ENCODE measurements at regions not wholly inside any gene's neighbourhood (a gene's known extent, or its start where the extent isn't known, plus 50 kb on each side); places are given as distances from the start of the nearest gene placed in this dataset.
"Not testable (repeated sequence)": the region's sequence is repeated elsewhere in the genome, so short reads cannot be mapped to it uniquely, and the experiment has no call there.

GRCh38 chr5:33179301-33179700 is 261.5 kb upstream of the TARS1 start:
- intact Hi-C loops (cut with DNase I) = no loop called here
- DNase-seq (ENCODE audit: missing footprints) (no peak), ATAC-seq (no peak)

GRCh38 chr5:33180900-33181299 is 259.9 kb upstream of the TARS1 start:
- ATAC-seq (no peak), DNase-seq (ENCODE audit: missing footprints) (no peak)
- intact Hi-C loops (cut with DNase I) = loop anchor here (2.0 kb wide), 1 partner anchor 472 kb away; no protein-coding TSS in a partner anchor

DNA sequence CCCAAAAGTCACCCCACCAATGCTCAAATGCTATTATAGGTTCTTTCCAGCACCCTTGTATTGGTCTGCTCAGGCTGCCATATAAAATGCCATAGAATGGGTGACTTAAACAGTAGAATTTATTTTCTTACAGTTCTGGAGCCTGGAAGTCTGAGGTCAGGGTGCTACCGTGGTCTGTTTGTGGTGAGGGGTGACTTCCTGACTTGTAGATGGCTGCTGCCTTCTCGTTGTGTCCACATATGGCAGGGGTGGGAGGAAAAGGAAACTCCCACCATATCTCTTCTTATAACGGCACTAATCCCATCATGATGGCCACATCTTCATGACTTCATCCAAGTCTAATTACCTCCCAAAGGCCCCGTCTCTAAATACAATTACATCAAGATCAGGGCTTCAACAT is 257.8 kb upstream of the TARS1 start:
- intact Hi-C loops (cut with DNase I) = no loop called here
- ATAC-seq = no peak
- DNase-seq (ENCODE audit: missing footprints) = no peak

DNA sequence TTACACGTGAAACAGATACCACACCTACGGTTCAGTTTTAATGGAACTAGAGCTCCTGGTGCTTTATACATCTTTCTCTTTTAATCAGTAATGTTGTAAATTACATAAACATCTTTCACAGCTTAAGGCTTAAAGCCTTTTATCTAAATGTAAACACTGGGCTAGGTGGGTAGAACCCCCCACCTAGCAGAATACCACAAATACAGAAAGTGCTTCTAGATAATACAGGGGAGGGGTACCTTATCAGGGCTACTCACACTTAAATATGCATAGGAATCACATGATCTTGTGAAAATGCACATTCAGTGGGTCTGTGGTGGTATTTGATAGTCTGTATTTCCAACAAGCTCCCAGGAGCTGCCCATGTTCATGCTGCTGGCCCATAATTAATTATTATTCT is 256.4 kb upstream of the TARS1 start:
- DNase-seq (ENCODE audit: missing footprints) (no peak), ATAC-seq (no peak)
- intact Hi-C loops (cut with DNase I) = no loop called here

DNA sequence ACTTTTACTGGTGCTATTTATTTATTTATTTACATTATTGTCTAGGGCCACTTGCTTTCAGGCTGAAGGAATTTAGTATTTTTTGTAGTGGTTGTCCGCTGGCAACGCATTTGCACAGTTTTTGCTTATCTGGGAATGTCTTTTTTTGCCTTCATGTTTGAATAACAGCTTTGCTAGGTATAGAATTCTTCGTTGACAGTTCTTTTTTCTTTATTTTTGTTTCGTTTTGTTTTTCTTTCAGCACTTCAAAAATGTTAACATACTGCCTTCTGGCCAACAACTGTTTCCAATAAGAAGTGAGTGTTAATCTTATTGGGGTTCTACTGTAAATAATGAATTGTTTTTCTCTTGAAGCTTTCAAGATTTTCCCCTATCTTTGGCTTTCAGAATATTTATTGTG is 252.7 kb upstream of the TARS1 start:
- intact Hi-C loops (cut with DNase I) = no loop called here
- ATAC-seq = no peak
- no peak for DNase-seq (ENCODE audit: missing footprints)

DNA sequence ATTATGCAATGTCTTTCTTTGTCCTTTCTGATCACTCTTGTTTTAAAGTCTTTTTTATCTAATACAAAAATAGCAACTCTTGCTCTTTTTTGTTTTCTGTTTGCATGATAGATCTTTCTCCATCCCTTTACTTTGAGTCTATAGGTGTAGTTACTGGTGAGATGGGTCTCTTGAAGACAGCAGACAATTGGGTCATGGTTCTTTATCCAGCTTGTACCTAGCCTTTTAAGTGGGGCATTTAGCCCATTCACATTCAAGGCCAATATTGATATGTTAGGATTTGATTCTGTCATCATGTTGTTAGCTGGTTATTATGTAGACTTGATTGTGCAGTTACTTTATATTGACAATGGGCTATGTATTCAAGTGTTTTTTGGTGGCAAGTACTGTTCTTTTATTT is 245.9 kb upstream of the TARS1 start:
- no peak for DNase-seq (ENCODE audit: missing footprints)
- intact Hi-C loops (cut with DNase I) = no loop called here

GRCh38 chr5:33195431-33196165 is 245.2 kb upstream of the TARS1 start:
- DNase-seq (ENCODE audit: missing footprints) (no peak), ATAC-seq (no peak)
- intact Hi-C loops (cut with DNase I) = no loop called here

More for the DNA sequence above, 245.9 kb upstream of the TARS1 start:
- no peak for ATAC-seq

- DNase-seq (ENCODE audit: missing footprints) (no peak), ATAC-seq (no peak)
- intact Hi-C loops (cut with DNase I) = no loop called here
These were observed 241.9 kb upstream of the TARS1 start for GRCh38 chr5:33198836-33199235.

GRCh38 chr5:33203931-33204330 is 236.8 kb upstream of the TARS1 start:
- DNase-seq (ENCODE audit: missing footprints) (no peak), ATAC-seq (no peak)
- intact Hi-C loops (cut with DNase I) = no loop called here

DNA sequence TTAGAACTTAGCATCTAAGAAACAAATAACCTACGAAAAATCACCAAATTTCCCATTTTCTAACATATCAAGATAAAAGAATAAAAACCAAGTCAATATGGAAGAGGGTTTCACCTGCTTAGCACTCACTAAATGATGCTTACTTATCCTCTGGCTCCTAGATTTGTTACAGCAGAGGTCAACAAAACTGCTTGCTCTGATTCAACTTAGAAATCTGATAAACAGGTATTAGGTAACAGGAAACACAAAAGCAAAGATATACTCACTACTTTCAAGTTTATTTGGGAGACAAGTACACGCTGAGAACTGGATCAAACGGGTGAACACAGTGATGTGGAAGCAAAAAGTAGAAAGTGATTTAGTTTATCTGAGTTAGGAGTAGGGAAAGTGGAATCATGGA is 235.7 kb upstream of the TARS1 start:
- intact Hi-C loops (cut with DNase I) = no loop called here
- DNase-seq (ENCODE audit: missing footprints) (no peak), ATAC-seq (no peak)

GRCh38 chr5:33205727-33206410 is 234.9 kb upstream of the TARS1 start:
- no peak for DNase-seq (ENCODE audit: missing footprints)
- ATAC-seq = peak; percentile 20
- intact Hi-C loops (cut with DNase I) = no loop called here

DNA sequence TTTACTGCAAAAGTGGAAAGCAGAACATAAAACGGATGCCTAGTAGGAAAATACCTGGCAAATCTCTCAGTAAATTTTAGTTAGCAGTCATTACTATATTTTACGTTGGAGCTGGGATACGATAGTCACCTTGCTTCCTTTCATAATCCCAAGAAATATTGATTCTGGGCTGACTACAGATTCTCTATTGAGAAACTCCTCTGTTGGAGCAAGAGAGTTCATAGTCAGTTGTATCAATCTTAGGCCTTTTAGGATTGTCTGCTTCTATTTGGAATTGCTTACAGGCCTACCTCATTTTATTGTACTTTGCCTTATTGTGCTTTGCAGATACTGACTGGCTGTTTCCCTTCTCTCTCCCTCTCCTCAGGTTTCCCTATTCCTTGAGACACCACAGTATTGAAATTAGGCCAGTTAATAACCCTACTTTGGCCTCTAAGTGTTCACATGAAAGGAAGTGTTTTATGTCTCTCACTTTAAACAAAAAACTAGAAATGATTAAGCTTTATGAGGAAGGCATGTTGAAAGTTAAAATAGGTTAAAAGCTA is 233.7 kb upstream of the TARS1 start:
- intact Hi-C loops (cut with DNase I) = no loop called here
- ATAC-seq (no peak), DNase-seq (ENCODE audit: missing footprints) (no peak)

- ATAC-seq (no peak), DNase-seq (ENCODE audit: missing footprints) (peak; percentile 48)
- intact Hi-C loops (cut with DNase I) = no loop called here
These were observed 231.5 kb upstream of the TARS1 start for GRCh38 chr5:33209252-33209651.

- DNase-seq (ENCODE audit: missing footprints); intact Hi-C loops (cut with DNase I); ATAC-seq: not testable (repeated sequence)
These were observed 230.5 kb upstream of the TARS1 start for GRCh38 chr5:33210221-33210620.

- intact Hi-C loops (cut with DNase I) = no loop called here
- ATAC-seq = no peak
- no peak for DNase-seq (ENCODE audit: missing footprints)
These were observed 229.8 kb upstream of the TARS1 start for GRCh38 chr5:33210978-33211377.

GRCh38 chr5:33212439-33212838 is 228.3 kb upstream of the TARS1 start:
- intact Hi-C loops (cut with DNase I) = no loop called here
- ATAC-seq (no peak), DNase-seq (ENCODE audit: missing footprints) (no peak)

DNA sequence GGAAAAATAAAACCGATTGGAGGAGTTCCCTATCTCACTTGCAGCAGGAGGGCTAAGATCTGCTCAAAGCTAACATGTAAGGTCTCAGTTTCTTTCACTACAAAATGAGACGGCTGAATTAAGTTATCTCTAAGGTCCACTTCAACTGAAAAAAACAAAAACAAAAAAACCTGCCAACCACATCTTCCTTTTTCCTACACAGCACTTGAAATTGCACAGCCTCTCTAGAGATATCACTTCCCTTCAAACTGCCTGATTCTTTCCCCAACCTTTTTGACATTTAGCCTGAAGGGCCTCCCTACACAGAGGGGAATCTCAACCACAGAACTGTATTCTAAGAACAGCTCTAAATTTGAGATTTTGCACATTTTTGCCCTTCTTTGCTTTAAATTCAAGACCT is 227.9 kb upstream of the TARS1 start:
- no peak for ATAC-seq
- DNase-seq (ENCODE audit: missing footprints) = no peak
- intact Hi-C loops (cut with DNase I) = no loop called here

DNA sequence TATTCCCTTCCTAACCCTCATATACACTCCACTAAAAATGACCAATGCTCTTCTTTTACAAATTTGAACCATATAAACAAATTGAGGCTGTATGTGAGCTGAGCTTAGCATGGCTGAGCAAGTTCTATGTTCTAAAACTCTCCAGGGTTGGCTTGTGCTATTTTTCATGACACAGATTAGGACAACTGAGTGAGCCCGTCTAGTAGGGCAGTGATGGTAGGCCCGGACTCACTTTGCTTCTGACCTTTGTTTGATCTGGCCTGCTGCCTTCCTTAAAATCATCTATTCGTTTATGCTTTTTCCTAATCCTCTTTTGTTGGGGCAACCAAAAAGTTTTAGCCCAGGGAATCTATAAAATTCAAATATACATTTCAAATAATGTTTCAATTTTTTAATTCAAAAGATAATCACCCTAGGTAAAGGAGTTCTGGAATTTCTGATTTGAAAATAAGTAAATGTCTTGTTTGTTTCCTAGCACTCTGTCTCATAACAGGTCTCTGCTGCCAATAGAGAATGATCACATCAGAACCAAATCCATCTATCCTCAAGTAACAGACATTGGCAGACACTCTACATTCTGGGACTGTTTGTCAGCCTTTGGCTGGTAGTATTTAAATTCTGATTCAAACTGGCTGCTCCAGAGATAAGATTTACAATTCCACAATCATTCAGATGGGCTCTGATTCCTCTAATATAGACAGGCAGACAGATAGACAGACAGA is 217.0 kb upstream of the TARS1 start:
- DNase-seq (ENCODE audit: missing footprints) (no peak), ATAC-seq (no peak)
- intact Hi-C loops (cut with DNase I) = no loop called here

- ATAC-seq (no peak), DNase-seq (ENCODE audit: missing footprints) (no peak)
- intact Hi-C loops (cut with DNase I) = no loop called here
These were observed 216.3 kb upstream of the TARS1 start for GRCh38 chr5:33224285-33224961.

Data from Right ventricle myocardium inferior (tissue), 1 donor.